ENCODE measurements at regions not wholly inside any gene's neighbourhood (a gene's known extent, or its start where the extent isn't known, plus 50 kb on each side); places are given as distances from the start of the nearest gene placed in this dataset.
A peak's percentile ranks its signal among the peaks of the same experiment; 100 is the strongest.
"Not testable (repeated sequence)": the region's sequence is repeated elsewhere in the genome, so short reads cannot be mapped to it uniquely, and the experiment has no call there.

DNA sequence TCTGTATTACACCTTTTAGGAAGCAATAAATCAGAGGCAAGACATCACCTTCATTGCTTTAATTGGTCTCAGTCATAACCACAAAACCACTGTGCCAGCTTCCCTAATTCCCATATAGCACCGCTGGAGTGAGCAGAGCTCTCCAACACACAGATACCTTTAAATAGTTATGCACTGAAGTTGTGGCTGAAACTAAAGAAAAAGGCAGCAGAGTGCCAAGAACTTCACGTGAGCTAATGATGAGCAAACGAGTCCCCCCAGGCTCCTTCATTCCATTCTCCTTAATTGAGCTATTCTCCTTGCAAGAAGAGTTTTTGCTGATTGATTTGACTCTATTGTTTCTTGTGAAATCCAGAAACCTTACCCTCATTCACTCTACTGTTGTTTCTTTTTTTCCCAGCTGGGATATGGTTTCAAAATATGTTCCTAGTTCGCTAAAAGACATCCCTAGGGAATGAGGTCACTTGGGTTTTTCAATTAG is 501.5 kb downstream of the SPATA31D1 start:
- no peak for TF ChIP-seq EZH2 (IDR thresholded peaks at IDR 0.05)
- TF ChIP-seq, protein P1, sequence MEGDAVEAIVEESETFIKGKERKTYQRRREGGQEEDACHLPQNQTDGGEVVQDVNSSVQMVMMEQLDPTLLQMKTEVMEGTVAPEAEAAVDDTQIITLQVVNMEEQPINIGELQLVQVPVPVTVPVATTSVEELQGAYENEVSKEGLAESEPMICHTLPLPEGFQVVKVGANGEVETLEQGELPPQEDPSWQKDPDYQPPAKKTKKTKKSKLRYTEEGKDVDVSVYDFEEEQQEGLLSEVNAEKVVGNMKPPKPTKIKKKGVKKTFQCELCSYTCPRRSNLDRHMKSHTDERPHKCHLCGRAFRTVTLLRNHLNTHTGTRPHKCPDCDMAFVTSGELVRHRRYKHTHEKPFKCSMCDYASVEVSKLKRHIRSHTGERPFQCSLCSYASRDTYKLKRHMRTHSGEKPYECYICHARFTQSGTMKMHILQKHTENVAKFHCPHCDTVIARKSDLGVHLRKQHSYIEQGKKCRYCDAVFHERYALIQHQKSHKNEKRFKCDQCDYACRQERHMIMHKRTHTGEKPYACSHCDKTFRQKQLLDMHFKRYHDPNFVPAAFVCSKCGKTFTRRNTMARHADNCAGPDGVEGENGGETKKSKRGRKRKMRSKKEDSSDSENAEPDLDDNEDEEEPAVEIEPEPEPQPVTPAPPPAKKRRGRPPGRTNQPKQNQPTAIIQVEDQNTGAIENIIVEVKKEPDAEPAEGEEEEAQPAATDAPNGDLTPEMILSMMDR (IDR thresholded peaks at IDR 0.05) = no peak
- no peak for TF ChIP-seq EZH2phosphoT487 (IDR thresholded peaks at IDR 0.05)
- Mint-ChIP-seq H3K4me1 (peaks cover 13% of the 10 kb centered on the region), H3K4me3 (no peak overlapping the region), H3K36me3 (no peaks in the 10 kb centered on the region), H3K9me3 (no peaks in the 10 kb centered on the region), H3K27ac (no peak overlapping the region), H3K27me3 (ENCODE audit: insufficient read depth, low read depth) (peaks cover 3% of the 10 kb centered on the region)
- Histone ChIP-seq H4K20me1 (ENCODE audit: low read depth) (no peaks in the 10 kb centered on the region), H3K4me2 (peak overlapping the region; percentile 38), H3K4me3 (no peak overlapping the region), H3K9ac (no peak overlapping the region), H2AFZ (replicated peaks) (no peak overlapping the region), H3K9me3 (ENCODE audit: low read depth) (no peaks in the 10 kb centered on the region), H3K27me3 (no peaks in the 10 kb centered on the region), H3K79me2 (ENCODE audit: low read depth) (no peaks in the 10 kb centered on the region), H3K4me1 (peaks cover 20% of the 10 kb centered on the region), H3K36me3 (no peaks in the 10 kb centered on the region), H3F3A (ENCODE audit: low read depth) (peaks cover 12% of the 10 kb centered on the region), H3K27ac (no peak overlapping the region)
- DNase-seq (ENCODE audit: low spot score) = peak; percentile 12

DNA sequence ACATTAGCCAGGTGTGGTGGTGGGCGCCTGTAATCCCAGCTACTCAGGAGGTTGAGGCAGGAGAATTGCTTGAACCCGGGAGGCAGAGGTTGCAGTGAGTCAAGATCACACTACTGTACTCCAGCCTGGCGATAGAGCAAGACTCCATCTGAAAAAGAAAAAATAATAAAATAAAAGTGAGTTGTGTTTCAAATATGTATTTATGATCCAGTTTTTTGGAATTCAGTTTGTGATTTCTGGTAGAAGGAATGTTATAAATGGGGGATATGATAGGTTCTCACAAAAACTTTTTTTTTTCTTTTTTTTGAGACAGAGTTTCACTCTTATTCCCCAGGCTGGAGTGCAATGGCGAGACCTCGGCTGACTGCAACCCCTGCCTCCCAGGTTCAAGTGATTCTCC is 502.2 kb downstream of the SPATA31D1 start:
- not testable (repeated sequence) for H3K9me3 ChIP-seq (ENCODE audit: low read depth); H3K4me3 Mint-ChIP-seq

DNA sequence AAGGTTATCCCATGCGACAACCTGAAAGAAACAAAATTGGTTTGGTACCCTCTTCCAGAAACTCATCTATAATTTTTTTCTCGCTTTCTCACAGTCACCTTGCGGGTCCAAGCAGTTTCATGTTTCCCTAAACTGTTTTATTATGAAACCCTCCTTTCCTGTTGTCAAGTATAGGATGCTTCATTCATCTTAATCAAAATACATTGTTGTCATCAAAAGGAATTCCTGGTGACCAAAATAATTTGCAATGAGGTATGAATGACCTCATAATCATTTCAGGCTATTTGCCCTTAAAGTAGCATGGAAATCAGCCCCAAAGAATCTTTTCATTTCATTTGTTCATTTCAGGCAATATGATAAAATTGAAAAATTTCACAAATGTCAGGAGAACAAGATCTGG is 503.0 kb downstream of the SPATA31D1 start:
- Histone ChIP-seq H3K27ac (no peak overlapping the region), H4K20me1 (ENCODE audit: low read depth) (no peaks in the 10 kb centered on the region), H3K4me3 (no peak overlapping the region), H3K4me1 (peaks cover 20% of the 10 kb centered on the region), H3K9ac (no peak overlapping the region), H3K79me2 (ENCODE audit: low read depth) (no peaks in the 10 kb centered on the region), H3K4me2 (no peak overlapping the region), H3K9me3 (ENCODE audit: low read depth) (no peaks in the 10 kb centered on the region), H3K36me3 (no peaks in the 10 kb centered on the region), H3F3A (ENCODE audit: low read depth) (peaks cover 12% of the 10 kb centered on the region), H3K27me3 (no peaks in the 10 kb centered on the region), H2AFZ (replicated peaks) (no peak overlapping the region)
- H3K9me3 Mint-ChIP-seq = peaks cover 2% of the 10 kb centered on the region
- H3K36me3 Mint-ChIP-seq = no peaks in the 10 kb centered on the region
- TF ChIP-seq EZH2phosphoT487 (IDR thresholded peaks at IDR 0.05) (no peak), EZH2 (IDR thresholded peaks at IDR 0.05) (no peak)
- TF ChIP-seq, protein P1 (IDR thresholded peaks at IDR 0.05) = no peak
- no peaks in the 10 kb centered on the region for H3K27me3 Mint-ChIP-seq (ENCODE audit: insufficient read depth, low read depth)
- no peak overlapping the region for H3K4me3 Mint-ChIP-seq
- peaks cover 13% of the 10 kb centered on the region for H3K4me1 Mint-ChIP-seq
- DNase-seq (ENCODE audit: low spot score) = no peak
- no peak overlapping the region for H3K27ac Mint-ChIP-seq

More for the DNA sequence above, 502.2 kb downstream of the SPATA31D1 start:
- H3K36me3 Mint-ChIP-seq; H3K27ac Mint-ChIP-seq; H3K4me2 ChIP-seq; H3K27ac ChIP-seq; H4K20me1 ChIP-seq (ENCODE audit: low read depth); H3K9ac ChIP-seq; DNase-seq (ENCODE audit: low spot score); H3K27me3 ChIP-seq; H2AFZ ChIP-seq (replicated peaks); H3K27me3 Mint-ChIP-seq (ENCODE audit: insufficient read depth, low read depth); H3K36me3 ChIP-seq; H3K4me3 ChIP-seq; H3K79me2 ChIP-seq (ENCODE audit: low read depth); H3K9me3 Mint-ChIP-seq: not testable (repeated sequence)
- peaks cover 12% of the 10 kb centered on the region for H3F3A ChIP-seq (ENCODE audit: low read depth)
- H3K4me1 ChIP-seq = peaks cover 20% of the 10 kb centered on the region
- H3K4me1 Mint-ChIP-seq = peaks cover 13% of the 10 kb centered on the region

DNA sequence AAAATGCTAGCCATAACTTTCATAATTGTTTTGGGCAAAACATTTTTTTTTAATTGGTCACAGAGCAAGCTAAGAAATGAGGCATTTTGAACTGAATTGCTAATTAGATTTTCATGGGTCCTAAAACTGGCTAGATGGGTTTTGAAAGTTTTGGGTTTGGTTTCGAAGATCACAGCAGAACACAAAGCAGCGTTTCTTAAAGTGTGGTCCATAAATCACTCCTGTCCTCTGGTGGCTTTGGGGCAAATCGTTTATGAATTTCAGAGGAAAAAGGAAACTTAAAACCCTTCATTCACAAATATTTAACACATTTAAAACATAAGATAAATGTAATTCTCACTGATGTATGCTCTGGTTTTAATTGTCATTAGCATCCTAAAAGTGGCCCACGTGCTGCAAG is 503.7 kb downstream of the SPATA31D1 start:
- Histone ChIP-seq H3K79me2 (ENCODE audit: low read depth) (no peaks in the 10 kb centered on the region), H3K4me2 (no peak overlapping the region), H2AFZ (replicated peaks) (no peak overlapping the region), H3K36me3 (no peaks in the 10 kb centered on the region), H3K9me3 (ENCODE audit: low read depth) (no peaks in the 10 kb centered on the region), H4K20me1 (ENCODE audit: low read depth) (no peaks in the 10 kb centered on the region), H3K4me1 (peaks cover 20% of the 10 kb centered on the region), H3K27me3 (no peaks in the 10 kb centered on the region), H3K9ac (no peak overlapping the region), H3K4me3 (no peak overlapping the region), H3K27ac (no peak overlapping the region), H3F3A (ENCODE audit: low read depth) (peaks cover 12% of the 10 kb centered on the region)
- no peak for DNase-seq (ENCODE audit: low spot score)
- no peak overlapping the region for H3K27ac Mint-ChIP-seq
- no peak for TF ChIP-seq EZH2 (IDR thresholded peaks at IDR 0.05)
- TF ChIP-seq EZH2phosphoT487 (IDR thresholded peaks at IDR 0.05) = no peak
- TF ChIP-seq, protein P1 (IDR thresholded peaks at IDR 0.05) = no peak
- H3K36me3 Mint-ChIP-seq = no peaks in the 10 kb centered on the region
- H3K4me1 Mint-ChIP-seq = peaks cover 13% of the 10 kb centered on the region
- no peaks in the 10 kb centered on the region for H3K27me3 Mint-ChIP-seq (ENCODE audit: insufficient read depth, low read depth)
- H3K9me3 Mint-ChIP-seq = peaks cover 5% of the 10 kb centered on the region
- no peak overlapping the region for H3K4me3 Mint-ChIP-seq
